GM21390 (cell line): ENCODE measurements at regions not wholly inside any gene's neighbourhood (a gene's known extent, or its start where the extent isn't known, plus 50 kb on each side); places are given as distances from the start of the nearest gene placed in this dataset.
"Not testable (repeated sequence)": the region's sequence is repeated elsewhere in the genome, so short reads cannot be mapped to it uniquely, and the experiment has no call there.

ENCODE experiments used
- ATAC-seq: cut with Tn5 transposase; IDR thresholded peaks from one replicate; pipeline ENCODE4 v1.9.1; 2021; ENCODE audit not compliant: unreplicated experiment

GRCh38 chr9:66829853-66830252, 70.7 kb upstream of the ZNF658 start:
- ATAC-seq: not testable (repeated sequence)

GRCh38 chr9:66830777-66831497, 69.6 kb upstream of the ZNF658 start:
- not testable (repeated sequence) for ATAC-seq

GRCh38 chr9:66832222-66832621, 68.3 kb upstream of the ZNF658 start:
- ATAC-seq: not testable (repeated sequence)

- not testable (repeated sequence) for ATAC-seq
Measured at GRCh38 chr9:66837242-66837937, 63.1 kb upstream of the ZNF658 start.
